Gastrocnemius medialis (tissue), 4 donors: ENCODE measurements at regions not wholly inside any gene's neighbourhood (a gene's known extent, or its start where the extent isn't known, plus 50 kb on each side); places are given as distances from the start of the nearest gene placed in this dataset.

ENCODE experiments used
- CTCF ChIP-seq, 5 experiments: fragments of 450-650 bp in 3 of 5; fragments of 200-600 bp in 2 of 5; sonication (generic) in 2 of 5; IDR thresholded peaks in 4 of 5; conservative IDR thresholded peaks in 1 of 5; 1 replicate in 4 of 5; 2 replicates in 1 of 5; pipeline ENCODE4 v1.5.1; 2016 to 2019; ENCODE audit warnings: antibody characterized with exemption in 5 of 5, mild to moderate bottlenecking in 3 of 5, moderate library complexity in 3 of 5
- POLR2A ChIP-seq, 2 donors: fragments of 450-650 bp; IDR thresholded peaks; one replicate each; pipeline ENCODE4 v1.6.1; 2017; ENCODE audit warnings: antibody characterized with exemption in 2 of 2, mild to moderate bottlenecking in 2 of 2, moderate library complexity in 2 of 2

GRCh38 chr13:53338760-53339159, 310.1 kb downstream of the OLFM4 start:
- TF ChIP-seq CTCF (IDR thresholded peaks at IDR 0.05 in 4 of 5, conservative IDR thresholded peaks at IDR 0.05 in 1 of 5) (no peak), POLR2A (IDR thresholded peaks at IDR 0.05) (no peak)
